HL-60 (cell line): ENCODE measurements at regions not wholly inside any gene's neighbourhood (a gene's known extent, or its start where the extent isn't known, plus 50 kb on each side); places are given as distances from the start of the nearest gene placed in this dataset.

ENCODE experiments used
- DNase-seq, 2 experiments: peaks; one replicate each; pipeline ENCODE4 v3.0.0-alpha.2; 2010 to 2020; ENCODE audit warnings: low read depth in 1 of 2, low spot score in 1 of 2
- H3K27ac ChIP-seq: fragments of 250-450 bp; sonication (Bioruptor Pico); replicated peaks from 2 replicates; pipeline ENCODE4 v1.5.1; 2020; ENCODE audit warnings: mild to moderate bottlenecking, moderate library complexity
- H3K27me3 ChIP-seq: fragments of 250-450 bp; sonication (Bioruptor Pico); 2 replicates; pipeline ENCODE4 v1.5.1; 2021; ENCODE audit warnings: mild to moderate bottlenecking, moderate library complexity; ENCODE audit not compliant: insufficient read depth, poor library complexity, severe bottlenecking
- H3K4me3 ChIP-seq: replicated peaks from 2 replicates; pipeline ENCODE4 v1.5.1; 2011; ENCODE audit warnings: mild to moderate bottlenecking, control low read depth, low read length; ENCODE audit not compliant: insufficient read depth
- GABPA ChIP-seq: IDR thresholded peaks from 2 replicates; pipeline ENCODE4 v1.6.1; 2012; ENCODE audit warnings: low read depth
- POLR2AphosphoS5 ChIP-seq: IDR thresholded peaks from 2 replicates; pipeline ENCODE4 v1.6.1; 2012; ENCODE audit warnings: low read depth
- SPI1 ChIP-seq: IDR thresholded peaks from 2 replicates; pipeline ENCODE4 v1.6.1; 2012; ENCODE audit warnings: low read depth, mild to moderate bottlenecking, borderline replicate concordance
- TF ChIP-seq, protein P1 (sequence below): IDR thresholded peaks from 2 replicates; pipeline ENCODE4 v1.6.1; 2012; ENCODE audit warnings: low read depth; ENCODE audit not compliant: insufficient replicate concordance
- TF ChIP-seq, protein P2 (sequence below): IDR thresholded peaks from one replicate; pipeline ENCODE4 v1.5.1; 2011; ENCODE audit warnings: low read length, control low read depth, inconsistent platforms; ENCODE audit not compliant: insufficient read depth

- Histone ChIP-seq H3K4me3 (no peak overlapping the region), H3K27ac (no peak overlapping the region), H3K27me3 (no peaks in the 10 kb centered on the region)
- TF ChIP-seq, protein P1, sequence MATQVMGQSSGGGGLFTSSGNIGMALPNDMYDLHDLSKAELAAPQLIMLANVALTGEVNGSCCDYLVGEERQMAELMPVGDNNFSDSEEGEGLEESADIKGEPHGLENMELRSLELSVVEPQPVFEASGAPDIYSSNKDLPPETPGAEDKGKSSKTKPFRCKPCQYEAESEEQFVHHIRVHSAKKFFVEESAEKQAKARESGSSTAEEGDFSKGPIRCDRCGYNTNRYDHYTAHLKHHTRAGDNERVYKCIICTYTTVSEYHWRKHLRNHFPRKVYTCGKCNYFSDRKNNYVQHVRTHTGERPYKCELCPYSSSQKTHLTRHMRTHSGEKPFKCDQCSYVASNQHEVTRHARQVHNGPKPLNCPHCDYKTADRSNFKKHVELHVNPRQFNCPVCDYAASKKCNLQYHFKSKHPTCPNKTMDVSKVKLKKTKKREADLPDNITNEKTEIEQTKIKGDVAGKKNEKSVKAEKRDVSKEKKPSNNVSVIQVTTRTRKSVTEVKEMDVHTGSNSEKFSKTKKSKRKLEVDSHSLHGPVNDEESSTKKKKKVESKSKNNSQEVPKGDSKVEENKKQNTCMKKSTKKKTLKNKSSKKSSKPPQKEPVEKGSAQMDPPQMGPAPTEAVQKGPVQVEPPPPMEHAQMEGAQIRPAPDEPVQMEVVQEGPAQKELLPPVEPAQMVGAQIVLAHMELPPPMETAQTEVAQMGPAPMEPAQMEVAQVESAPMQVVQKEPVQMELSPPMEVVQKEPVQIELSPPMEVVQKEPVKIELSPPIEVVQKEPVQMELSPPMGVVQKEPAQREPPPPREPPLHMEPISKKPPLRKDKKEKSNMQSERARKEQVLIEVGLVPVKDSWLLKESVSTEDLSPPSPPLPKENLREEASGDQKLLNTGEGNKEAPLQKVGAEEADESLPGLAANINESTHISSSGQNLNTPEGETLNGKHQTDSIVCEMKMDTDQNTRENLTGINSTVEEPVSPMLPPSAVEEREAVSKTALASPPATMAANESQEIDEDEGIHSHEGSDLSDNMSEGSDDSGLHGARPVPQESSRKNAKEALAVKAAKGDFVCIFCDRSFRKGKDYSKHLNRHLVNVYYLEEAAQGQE = no peak
- no peak for TF ChIP-seq SPI1
- TF ChIP-seq POLR2AphosphoS5 = no peak
- TF ChIP-seq, protein P2, sequence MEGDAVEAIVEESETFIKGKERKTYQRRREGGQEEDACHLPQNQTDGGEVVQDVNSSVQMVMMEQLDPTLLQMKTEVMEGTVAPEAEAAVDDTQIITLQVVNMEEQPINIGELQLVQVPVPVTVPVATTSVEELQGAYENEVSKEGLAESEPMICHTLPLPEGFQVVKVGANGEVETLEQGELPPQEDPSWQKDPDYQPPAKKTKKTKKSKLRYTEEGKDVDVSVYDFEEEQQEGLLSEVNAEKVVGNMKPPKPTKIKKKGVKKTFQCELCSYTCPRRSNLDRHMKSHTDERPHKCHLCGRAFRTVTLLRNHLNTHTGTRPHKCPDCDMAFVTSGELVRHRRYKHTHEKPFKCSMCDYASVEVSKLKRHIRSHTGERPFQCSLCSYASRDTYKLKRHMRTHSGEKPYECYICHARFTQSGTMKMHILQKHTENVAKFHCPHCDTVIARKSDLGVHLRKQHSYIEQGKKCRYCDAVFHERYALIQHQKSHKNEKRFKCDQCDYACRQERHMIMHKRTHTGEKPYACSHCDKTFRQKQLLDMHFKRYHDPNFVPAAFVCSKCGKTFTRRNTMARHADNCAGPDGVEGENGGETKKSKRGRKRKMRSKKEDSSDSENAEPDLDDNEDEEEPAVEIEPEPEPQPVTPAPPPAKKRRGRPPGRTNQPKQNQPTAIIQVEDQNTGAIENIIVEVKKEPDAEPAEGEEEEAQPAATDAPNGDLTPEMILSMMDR = no peak
- no peak for TF ChIP-seq GABPA
- no peak for DNase-seq
Observed at GRCh38 chr6:54640911-54641310, 205.7 kb upstream of the FAM83B start.

GRCh38 chr6:54646069-54646950, 200.3 kb upstream of the FAM83B start:
- no peak for DNase-seq
- TF ChIP-seq POLR2AphosphoS5 = no peak
- no peak for TF ChIP-seq SPI1
- TF ChIP-seq, protein P1 = no peak
- TF ChIP-seq GABPA = no peak
- TF ChIP-seq, protein P2 = no peak
- Histone ChIP-seq H3K27me3 (no peaks in the 10 kb centered on the region), H3K27ac (no peak overlapping the region), H3K4me3 (no peak overlapping the region)

DNA sequence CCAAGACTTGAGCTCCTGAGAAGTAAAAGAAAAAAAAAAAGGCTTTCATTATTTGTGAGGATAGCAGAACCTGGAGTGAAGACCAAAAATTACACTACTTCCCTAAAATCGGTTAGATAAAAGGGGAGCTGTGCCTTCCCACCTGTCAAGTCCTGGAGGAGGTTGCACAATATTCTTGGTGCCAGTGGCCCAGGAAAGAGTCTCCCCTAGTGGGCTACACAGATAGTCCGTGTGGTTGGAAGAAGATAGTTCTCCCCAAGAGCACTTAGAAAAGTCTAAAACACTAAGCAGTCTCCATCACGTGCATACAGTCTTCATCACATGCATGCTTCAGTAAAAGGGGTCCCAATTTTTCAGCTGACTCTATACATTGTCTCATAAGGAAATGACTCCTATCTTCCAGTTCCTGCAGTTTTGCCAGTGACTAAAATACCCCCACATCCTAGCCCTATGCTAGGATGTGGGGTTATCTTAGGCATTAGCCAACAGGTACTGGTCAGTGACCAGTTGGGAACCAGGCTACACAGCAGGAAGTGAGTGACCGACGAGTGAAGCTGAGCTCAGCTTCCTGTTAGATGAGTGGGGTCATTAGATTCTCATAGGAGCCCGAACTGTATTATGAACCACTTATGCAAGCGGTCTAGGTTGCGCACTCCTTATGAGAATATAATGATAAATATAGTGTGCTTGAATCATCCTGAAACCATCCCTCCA, 199.5 kb upstream of the FAM83B start:
- H3K27ac ChIP-seq = no peak overlapping the region

GRCh38 chr6:54654381-54654780, 192.2 kb upstream of the FAM83B start:
- no peak for DNase-seq
- H3K27ac ChIP-seq = no peak overlapping the region
- no peaks in the 10 kb centered on the region for H3K27me3 ChIP-seq
- TF ChIP-seq, protein P1 = no peak
- TF ChIP-seq, protein P2 = no peak
- TF ChIP-seq GABPA = no peak
- TF ChIP-seq POLR2AphosphoS5 = no peak
- no peak for TF ChIP-seq SPI1
- no peak overlapping the region for H3K4me3 ChIP-seq

More for the DNA sequence above, 199.5 kb upstream of the FAM83B start:
- Histone ChIP-seq H3K27me3 (no peaks in the 10 kb centered on the region), H3K4me3 (no peak overlapping the region)
- no peak for DNase-seq
- TF ChIP-seq GABPA = no peak
